ENCODE measurements at regions not wholly inside any gene's neighbourhood (a gene's known extent, or its start where the extent isn't known, plus 50 kb on each side); places are given as distances from the start of the nearest gene placed in this dataset.

DNA sequence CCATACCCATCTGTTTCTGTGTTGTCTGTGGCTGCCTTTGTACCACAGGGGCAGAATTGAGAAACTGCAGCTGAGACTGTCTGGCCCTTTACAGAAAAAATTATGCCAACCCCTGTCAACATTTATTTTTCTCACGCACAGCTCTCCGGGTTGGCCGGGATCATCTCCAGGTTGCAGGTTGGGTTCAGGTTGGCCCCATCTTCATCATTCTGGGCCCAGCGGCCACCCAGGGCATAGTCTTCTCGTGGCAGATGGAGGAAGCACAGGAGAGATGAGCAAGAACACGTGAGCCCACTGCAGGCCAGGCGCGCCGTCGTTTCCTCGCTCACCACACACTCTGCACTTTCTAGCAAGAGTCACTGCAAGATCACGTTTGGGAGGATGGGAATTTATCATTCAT, 66.1 kb upstream of the SEC14L1 start:
- Histone ChIP-seq H3K27ac (ENCODE audit: low read length) (no peak overlapping the region), H3K79me2 (replicated peaks; ENCODE audit: insufficient read depth, low read length) (no peaks in the 10 kb centered on the region), H3K27me3 (ENCODE audit: insufficient read depth, low read depth, low read length) (no peaks in the 10 kb centered on the region), H3F3A (ENCODE audit: insufficient read depth, low read length, poor library complexity, severe bottlenecking) (no peaks in the 10 kb centered on the region), H3K9me3 (ENCODE audit: low read length) (no peaks in the 10 kb centered on the region), H3K9me2 (ENCODE audit: insufficient read depth, low read length) (no peaks in the 10 kb centered on the region), H3K4me3 (ENCODE audit: low read length) (no peak overlapping the region), H4K20me1 (ENCODE audit: insufficient read depth) (no peaks in the 10 kb centered on the region), H2AFZ (ENCODE audit: low read depth, low read length) (no peak overlapping the region), H3K9ac (ENCODE audit: low read length) (no peak overlapping the region), H3K4me2 (ENCODE audit: low read length) (no peak overlapping the region), H3K36me3 (ENCODE audit: insufficient read depth, low read length) (no peaks in the 10 kb centered on the region)
- no peak for TF ChIP-seq TAF1 (IDR thresholded peaks at IDR 0.05; ENCODE audit: low read depth)
- no peak for TF ChIP-seq POLR2AphosphoS5 (IDR thresholded peaks at IDR 0.05)
- TF ChIP-seq, protein P1, sequence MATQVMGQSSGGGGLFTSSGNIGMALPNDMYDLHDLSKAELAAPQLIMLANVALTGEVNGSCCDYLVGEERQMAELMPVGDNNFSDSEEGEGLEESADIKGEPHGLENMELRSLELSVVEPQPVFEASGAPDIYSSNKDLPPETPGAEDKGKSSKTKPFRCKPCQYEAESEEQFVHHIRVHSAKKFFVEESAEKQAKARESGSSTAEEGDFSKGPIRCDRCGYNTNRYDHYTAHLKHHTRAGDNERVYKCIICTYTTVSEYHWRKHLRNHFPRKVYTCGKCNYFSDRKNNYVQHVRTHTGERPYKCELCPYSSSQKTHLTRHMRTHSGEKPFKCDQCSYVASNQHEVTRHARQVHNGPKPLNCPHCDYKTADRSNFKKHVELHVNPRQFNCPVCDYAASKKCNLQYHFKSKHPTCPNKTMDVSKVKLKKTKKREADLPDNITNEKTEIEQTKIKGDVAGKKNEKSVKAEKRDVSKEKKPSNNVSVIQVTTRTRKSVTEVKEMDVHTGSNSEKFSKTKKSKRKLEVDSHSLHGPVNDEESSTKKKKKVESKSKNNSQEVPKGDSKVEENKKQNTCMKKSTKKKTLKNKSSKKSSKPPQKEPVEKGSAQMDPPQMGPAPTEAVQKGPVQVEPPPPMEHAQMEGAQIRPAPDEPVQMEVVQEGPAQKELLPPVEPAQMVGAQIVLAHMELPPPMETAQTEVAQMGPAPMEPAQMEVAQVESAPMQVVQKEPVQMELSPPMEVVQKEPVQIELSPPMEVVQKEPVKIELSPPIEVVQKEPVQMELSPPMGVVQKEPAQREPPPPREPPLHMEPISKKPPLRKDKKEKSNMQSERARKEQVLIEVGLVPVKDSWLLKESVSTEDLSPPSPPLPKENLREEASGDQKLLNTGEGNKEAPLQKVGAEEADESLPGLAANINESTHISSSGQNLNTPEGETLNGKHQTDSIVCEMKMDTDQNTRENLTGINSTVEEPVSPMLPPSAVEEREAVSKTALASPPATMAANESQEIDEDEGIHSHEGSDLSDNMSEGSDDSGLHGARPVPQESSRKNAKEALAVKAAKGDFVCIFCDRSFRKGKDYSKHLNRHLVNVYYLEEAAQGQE (IDR thresholded peaks at IDR 0.05; ENCODE audit: borderline replicate concordance): no peak
- TF ChIP-seq MXI1 (conservative IDR thresholded peaks at IDR 0.05; ENCODE audit: poor library complexity, severe bottlenecking): no peak
- TF ChIP-seq, protein P2, sequence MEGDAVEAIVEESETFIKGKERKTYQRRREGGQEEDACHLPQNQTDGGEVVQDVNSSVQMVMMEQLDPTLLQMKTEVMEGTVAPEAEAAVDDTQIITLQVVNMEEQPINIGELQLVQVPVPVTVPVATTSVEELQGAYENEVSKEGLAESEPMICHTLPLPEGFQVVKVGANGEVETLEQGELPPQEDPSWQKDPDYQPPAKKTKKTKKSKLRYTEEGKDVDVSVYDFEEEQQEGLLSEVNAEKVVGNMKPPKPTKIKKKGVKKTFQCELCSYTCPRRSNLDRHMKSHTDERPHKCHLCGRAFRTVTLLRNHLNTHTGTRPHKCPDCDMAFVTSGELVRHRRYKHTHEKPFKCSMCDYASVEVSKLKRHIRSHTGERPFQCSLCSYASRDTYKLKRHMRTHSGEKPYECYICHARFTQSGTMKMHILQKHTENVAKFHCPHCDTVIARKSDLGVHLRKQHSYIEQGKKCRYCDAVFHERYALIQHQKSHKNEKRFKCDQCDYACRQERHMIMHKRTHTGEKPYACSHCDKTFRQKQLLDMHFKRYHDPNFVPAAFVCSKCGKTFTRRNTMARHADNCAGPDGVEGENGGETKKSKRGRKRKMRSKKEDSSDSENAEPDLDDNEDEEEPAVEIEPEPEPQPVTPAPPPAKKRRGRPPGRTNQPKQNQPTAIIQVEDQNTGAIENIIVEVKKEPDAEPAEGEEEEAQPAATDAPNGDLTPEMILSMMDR (IDR thresholded peaks at IDR 0.05; ENCODE audit: poor library complexity, severe bottlenecking): no peak
- no peak for TF ChIP-seq EP300 (conservative IDR thresholded peaks at IDR 0.05; ENCODE audit: poor library complexity, severe bottlenecking)
- no peak for TF ChIP-seq RAD21 (conservative IDR thresholded peaks at IDR 0.05)
- TF ChIP-seq EZH2 (IDR thresholded peaks at IDR 0.05; ENCODE audit: borderline replicate concordance, insufficient read depth, low read length, poor library complexity, severe bottlenecking): no peak

DNA sequence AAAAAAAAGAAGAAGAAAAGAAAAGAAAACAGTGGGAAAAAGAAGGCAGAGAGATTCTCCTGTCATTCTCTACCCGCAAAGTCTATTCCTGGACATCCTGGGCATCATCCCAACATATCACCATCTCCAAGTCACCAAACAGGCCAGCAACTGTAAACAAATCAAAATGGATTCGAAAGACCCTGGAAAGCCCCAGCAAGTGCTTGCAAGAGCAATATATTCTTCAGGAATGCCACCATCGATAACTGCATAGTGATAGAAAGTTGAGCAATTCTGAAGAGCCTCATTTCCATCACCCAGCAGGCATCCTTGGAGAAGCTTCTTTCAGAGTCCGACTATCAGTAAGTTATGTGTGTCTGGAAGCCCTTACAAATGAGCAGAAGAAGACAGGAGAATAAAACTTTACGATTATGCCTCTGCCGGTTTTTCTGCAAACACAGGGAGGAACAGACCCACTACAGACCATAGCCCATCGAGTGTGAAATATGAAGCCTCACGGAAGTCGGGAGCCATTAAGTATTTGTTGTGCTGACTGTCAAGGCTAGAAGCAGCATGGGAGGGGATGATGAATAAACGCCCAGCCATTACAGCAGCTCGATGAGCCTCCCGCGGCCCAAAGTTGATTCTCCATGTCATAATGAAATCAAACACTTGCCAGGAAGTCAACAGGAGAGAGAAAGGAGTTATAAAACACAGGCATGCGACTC, 64.5 kb upstream of the SEC14L1 start:
- Histone ChIP-seq H3K9me2 (ENCODE audit: insufficient read depth, low read length) (no peaks in the 10 kb centered on the region), H3K27me3 (ENCODE audit: insufficient read depth, low read depth, low read length) (no peaks in the 10 kb centered on the region), H3K9me3 (ENCODE audit: low read length) (no peaks in the 10 kb centered on the region), H3F3A (ENCODE audit: insufficient read depth, low read length, poor library complexity, severe bottlenecking) (no peaks in the 10 kb centered on the region), H3K9ac (ENCODE audit: low read length) (no peak overlapping the region), H3K4me3 (ENCODE audit: low read length) (peak overlapping the region; percentile 45), H2AFZ (ENCODE audit: low read depth, low read length) (no peak overlapping the region), H3K4me2 (ENCODE audit: low read length) (peak overlapping the region; percentile 21), H3K27ac (ENCODE audit: low read length) (no peak overlapping the region), H3K79me2 (replicated peaks; ENCODE audit: insufficient read depth, low read length) (no peaks in the 10 kb centered on the region), H3K36me3 (ENCODE audit: insufficient read depth, low read length) (no peaks in the 10 kb centered on the region), H4K20me1 (ENCODE audit: insufficient read depth) (no peaks in the 10 kb centered on the region)
- TF ChIP-seq SMC3 (conservative IDR thresholded peaks at IDR 0.05; ENCODE audit: poor library complexity): no peak
- peak; percentile 89 for TF ChIP-seq POLR2AphosphoS5 (IDR thresholded peaks at IDR 0.05)
- peak; percentile 72 for TF ChIP-seq EP300 (conservative IDR thresholded peaks at IDR 0.05; ENCODE audit: poor library complexity, severe bottlenecking)
- TF ChIP-seq MXI1 (conservative IDR thresholded peaks at IDR 0.05; ENCODE audit: poor library complexity, severe bottlenecking): no peak
- TF ChIP-seq RAD21 (conservative IDR thresholded peaks at IDR 0.05): no peak
